ENCODE measurements at regions not wholly inside any gene's neighbourhood (a gene's known extent, or its start where the extent isn't known, plus 50 kb on each side); places are given as distances from the start of the nearest gene placed in this dataset.
"Not testable (repeated sequence)": the region's sequence is repeated elsewhere in the genome, so short reads cannot be mapped to it uniquely, and the experiment has no call there.

GRCh38 chr10:84879991-84880390 is 551.6 kb downstream of the CCSER2 start:
- POLR2A ChIA-PET (ENCODE audit: low non-redundant PET), result no interaction called here
- H3K27ac ChIP-seq, result no peak overlapping the region
- no peak for DNase-seq (ENCODE audit: low spot score)
- CTCF ChIA-PET, result no interaction called here
- TF ChIP-seq CTCF (conservative IDR thresholded peaks at IDR 0.05; ENCODE audit: low read depth), result no peak

GRCh38 chr10:84881696-84882095 is 553.3 kb downstream of the CCSER2 start:
- DNase-seq (ENCODE audit: low spot score); POLR2A ChIA-PET (ENCODE audit: low non-redundant PET); H3K27ac ChIP-seq; CTCF ChIA-PET: not testable (repeated sequence)

GRCh38 chr10:84890706-84891105 is 562.3 kb downstream of the CCSER2 start:
- no peak for TF ChIP-seq CTCF (conservative IDR thresholded peaks at IDR 0.05; ENCODE audit: low read depth)
- no peak overlapping the region for H3K27ac ChIP-seq
- POLR2A ChIA-PET (ENCODE audit: low non-redundant PET), result no interaction called here
- DNase-seq (ENCODE audit: low spot score), result no peak
- CTCF ChIA-PET, result no interaction called here

- no peak for DNase-seq (ENCODE audit: low spot score)
- ChIA-PET CTCF (no interaction called here), POLR2A (ENCODE audit: low non-redundant PET) (no interaction called here)
- no peak for TF ChIP-seq CTCF (conservative IDR thresholded peaks at IDR 0.05; ENCODE audit: low read depth)
- H3K27ac ChIP-seq, result no peak overlapping the region
Measured at GRCh38 chr10:84891631-84892030, 563.2 kb downstream of the CCSER2 start.

GRCh38 chr10:84895541-84895940 is 567.2 kb downstream of the CCSER2 start:
- DNase-seq (ENCODE audit: low spot score), result no peak
- ChIA-PET POLR2A (ENCODE audit: low non-redundant PET) (no interaction called here), CTCF (no interaction called here)
- no peak overlapping the region for H3K27ac ChIP-seq
- no peak for TF ChIP-seq CTCF (conservative IDR thresholded peaks at IDR 0.05; ENCODE audit: low read depth)

- no peak overlapping the region for H3K27ac ChIP-seq
- ChIA-PET POLR2A (ENCODE audit: low non-redundant PET) (no interaction called here), CTCF (no interaction called here)
- TF ChIP-seq CTCF (conservative IDR thresholded peaks at IDR 0.05; ENCODE audit: low read depth), result no peak
- no peak for DNase-seq (ENCODE audit: low spot score)
Measured at GRCh38 chr10:84896909-84897308, 568.5 kb downstream of the CCSER2 start.

GRCh38 chr10:84899268-84899667 is 570.9 kb downstream of the CCSER2 start:
- POLR2A ChIA-PET (ENCODE audit: low non-redundant PET), result no interaction called here
- CTCF ChIA-PET, result interaction anchor here (0.7 kb wide), 1 partner anchor 1280 kb away, joined by 3 read pairs; no protein-coding TSS in a partner anchor
- no peak for DNase-seq (ENCODE audit: low spot score)
- no peak for TF ChIP-seq CTCF (conservative IDR thresholded peaks at IDR 0.05; ENCODE audit: low read depth)
- no peak overlapping the region for H3K27ac ChIP-seq
